ENCODE measurements at regions not wholly inside any gene's neighbourhood (a gene's known extent, or its start where the extent isn't known, plus 50 kb on each side); places are given as distances from the start of the nearest gene placed in this dataset.

- no peaks in the 10 kb centered on the region for H3K27me3 Mint-ChIP-seq (ENCODE audit: low read depth)
- Histone ChIP-seq H3K4me1 (ENCODE audit: insufficient read depth, low read length) (no peaks in the 10 kb centered on the region; the same call in 1 of the 2 replicates), H3K14ac (ENCODE audit: insufficient read depth, low read length) (no peak overlapping the region; the same call in 1 of the 2 replicates), H2BK120ac (ENCODE audit: low read depth, low read length, poor library complexity, severe bottlenecking) (no peak overlapping the region), H2BK20ac (ENCODE audit: low read depth, low read length, poor library complexity, severe bottlenecking) (no peak overlapping the region), H3K9me3 (ENCODE audit: control insufficient read depth, low read depth, low read length) (no peaks in the 10 kb centered on the region), H4K5ac (ENCODE audit: insufficient read length, low read depth, low read length) (no peak overlapping the region), H3K23me2 (ENCODE audit: insufficient read length, low read depth, low read length, poor library complexity, severe bottlenecking) (no peaks in the 10 kb centered on the region), H2AK5ac (ENCODE audit: insufficient read length, low read length) (no peak overlapping the region), H3K4ac (ENCODE audit: low read depth, low read length) (no peak overlapping the region), H2AFZ (ENCODE audit: low read length) (no peak overlapping the region), H4K20me1 (ENCODE audit: control insufficient read depth, insufficient read depth, insufficient read length) (no peaks in the 10 kb centered on the region), H3T11ph (ENCODE audit: low read length) (no peak overlapping the region), H3K9ac (ENCODE audit: extremely low read depth, insufficient read length, low read length) (no peak overlapping the region), H3K18ac (ENCODE audit: insufficient read length, low read depth, low read length) (no peak overlapping the region), H4K8ac (replicated peaks; ENCODE audit: insufficient read length, low read depth, low read length) (no peak overlapping the region), H3K56ac (ENCODE audit: insufficient read length, low read depth, low read length) (no peak overlapping the region), H3K79me2 (ENCODE audit: insufficient read depth, low read length) (no peaks in the 10 kb centered on the region), H3K4me2 (ENCODE audit: insufficient read depth, insufficient read length, low read length) (no peak overlapping the region), H3K23ac (ENCODE audit: insufficient read length, low read depth, low read length) (no peak overlapping the region), H3K27me3 (ENCODE audit: insufficient read depth, low read length) (no peaks in the 10 kb centered on the region), H2BK5ac (ENCODE audit: insufficient read length, low read length) (no peak overlapping the region), H3K27ac (ENCODE audit: insufficient read length, low read depth, low read length) (no peak overlapping the region), H2BK15ac (ENCODE audit: low read depth, low read length) (no peak overlapping the region), H2BK12ac (ENCODE audit: insufficient read length, low read depth, low read length) (no peak overlapping the region), H3K79me1 (ENCODE audit: insufficient read depth, low read depth, low read length, poor library complexity, severe bottlenecking) (no peaks in the 10 kb centered on the region), H4K91ac (ENCODE audit: insufficient read length, low read depth, low read length) (no peak overlapping the region)
- H3K27ac Mint-ChIP-seq = no peak overlapping the region
- H3K4me1 Mint-ChIP-seq = peaks cover 5 to 6% of the 10 kb centered on the region in 2 experiments
- no peaks in the 10 kb centered on the region for H3K9me3 Mint-ChIP-seq
- DNase-seq = no peak
- no CpG with 5 or more reads among the region's 7 CpGs for WGBS (ENCODE audit: extremely low coverage, insufficient read length, low lambda C conversion rate)
- H3K36me3 Mint-ChIP-seq (ENCODE audit: insufficient read depth in 1 of 3, low read depth in 3 of 3) = no peaks in the 10 kb centered on the region
- no peak for TF ChIP-seq CTCF (conservative IDR thresholded peaks at IDR 0.05)
- no peak overlapping the region for H3K4me3 Mint-ChIP-seq
Observed at GRCh38 chr6:163663575-163663974, 249.1 kb downstream of the QKI start.

All from H9 (cell line).